ENCODE measurements at regions not wholly inside any gene's neighbourhood (a gene's known extent, or its start where the extent isn't known, plus 50 kb on each side); places are given as distances from the start of the nearest gene placed in this dataset.

DNA sequence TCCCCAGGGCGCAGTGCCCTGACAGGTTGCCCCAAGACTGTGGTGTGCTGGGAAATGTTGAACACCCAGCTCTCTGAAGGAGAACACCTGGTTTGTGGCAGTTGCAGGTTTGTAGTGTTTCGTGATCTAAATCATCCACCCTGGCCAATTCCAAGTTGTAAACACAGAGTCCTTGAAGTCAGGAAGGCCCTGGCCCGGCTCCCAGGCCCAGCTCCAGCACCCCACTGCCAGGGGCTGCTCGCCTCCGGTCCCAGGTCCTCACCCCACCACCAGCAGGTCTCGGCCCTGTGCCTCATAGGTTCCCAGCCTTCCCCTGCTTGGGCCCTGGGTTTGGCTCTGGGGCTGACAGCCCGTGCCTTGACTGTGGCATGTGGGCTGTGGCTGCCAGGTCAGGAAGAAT lies 121.4 kb upstream of the MLN start:
- no peak for TF ChIP-seq POLR2AphosphoS5 (IDR thresholded peaks at IDR 0.05; ENCODE audit: low read depth, low read length)
- no peak for TF ChIP-seq TAF1 (IDR thresholded peaks at IDR 0.05; ENCODE audit: low read depth, low read length)
